Sigmoid colon (tissue), 6 donors: ENCODE measurements at regions not wholly inside any gene's neighbourhood (a gene's known extent, or its start where the extent isn't known, plus 50 kb on each side); places are given as distances from the start of the nearest gene placed in this dataset.

Experiments
- DNase-seq: peaks from one replicate; pipeline ENCODE4 v3.0.0-alpha.2; 2019
- H3K27ac ChIP-seq, 4 donors: fragments of 200-600 bp; sonication (generic); one replicate each; pipeline ENCODE4 v1.5.1; 2016 to 2019; ENCODE audit warnings: mild to moderate bottlenecking in 1 of 4
- H3K27me3 ChIP-seq, 3 donors: fragments of 200-600 bp; sonication (generic); one replicate each; pipeline ENCODE4 v1.5.1; 2019; ENCODE audit warnings: mild to moderate bottlenecking in 1 of 3
- H3K36me3 ChIP-seq, 4 donors: fragments of 200-600 bp; sonication (generic); one replicate each; pipeline ENCODE4 v1.5.1; 2016 to 2019
- H3K4me1 ChIP-seq, 4 donors: fragments of 200-600 bp; sonication (generic); one replicate each; pipeline ENCODE4 v1.5.1; 2017 to 2019
- H3K4me3 ChIP-seq, 4 donors: fragments of 200-600 bp; sonication (generic); one replicate each; pipeline ENCODE4 v1.5.1; 2017 to 2019; ENCODE audit warnings: mild to moderate bottlenecking in 2 of 4, moderate library complexity in 1 of 4
- H3K9me3 ChIP-seq, 4 donors: fragments of 200-600 bp in 3 of 4; sonication (generic) in 3 of 4; one replicate each; pipeline versions ENCODE4 v1.5.1 to v1.6.1; 2013 to 2019
- EP300 ChIP-seq, 4 donors: sonication (generic); formaldehyde crosslinking; IDR thresholded peaks; one replicate each; pipeline ENCODE4 v1.6.1; 2017; ENCODE audit warnings: antibody characterized with exemption in 4 of 4
- POLR2A ChIP-seq, 2 donors: fragments of 450-650 bp; IDR thresholded peaks; one replicate each; pipeline ENCODE4 v1.6.1; 2016; ENCODE audit warnings: antibody characterized with exemption in 2 of 2, mild to moderate bottlenecking in 2 of 2, moderate library complexity in 2 of 2
- POLR2AphosphoS5 ChIP-seq, 4 donors: sonication (generic); formaldehyde crosslinking; IDR thresholded peaks; one replicate each; pipeline ENCODE4 v1.6.1; 2017; ENCODE audit warnings: antibody characterized with exemption in 4 of 4
- WGBS, 2 donors: extraction: QIAGEN DNeasy Blood & Tissue Kit; methylation state at CpG; one replicate each; pipeline ENCODE4 v1.1.7; 2013; 5-methylcytosine and 5-hydroxymethylcytosine counted together
- intact Hi-C: fragments of 100-400 bp; cut with DNase I; formaldehyde crosslinking; loops from one replicate; pipeline ENCODE4 v1.15.1; 2023
- TF ChIP-seq, protein P1 (sequence below), 4 experiments: fragments of 450-650 bp in 3 of 4; fragments of 200-600 bp in 1 of 4; IDR thresholded peaks; one replicate each; pipeline ENCODE4 v1.5.1; 2016 to 2019; ENCODE audit warnings: antibody characterized with exemption in 4 of 4, mild to moderate bottlenecking in 3 of 4, moderate library complexity in 2 of 4
- donor health status: healthy with polysubstance abuse.
- donor health status: healthy.

- Histone ChIP-seq H3K4me3 (no peak overlapping the region), H3K36me3 (no peaks in the 10 kb centered on the region), H3K27me3 (no peaks in the 10 kb centered on the region), H3K27ac (no peak overlapping the region), H3K4me1 (no peaks in the 10 kb centered on the region), H3K9me3 (no peaks in the 10 kb centered on the region)
- TF ChIP-seq POLR2A (IDR thresholded peaks at IDR 0.05) (no peak), EP300 (IDR thresholded peaks at IDR 0.05) (no peak)
- intact Hi-C loops, result no loop called here
- DNase-seq, result no peak
- 77 to 84% methylated on average over 7 of the region's 7 CpGs for WGBS, 2 donors
These were observed 277.5 kb upstream of the TBX3 start for GRCh38 chr12:114961491-114961890.

- no peak overlapping the region for H3K4me3 ChIP-seq
- 86% methylated on average over 4 of the region's 4 CpGs for WGBS, 2 donors
- intact Hi-C loops, result no loop called here
- H3K4me1 ChIP-seq, result no peaks in the 10 kb centered on the region
- no peak for DNase-seq
- no peaks in the 10 kb centered on the region for H3K9me3 ChIP-seq
- TF ChIP-seq, protein P1, sequence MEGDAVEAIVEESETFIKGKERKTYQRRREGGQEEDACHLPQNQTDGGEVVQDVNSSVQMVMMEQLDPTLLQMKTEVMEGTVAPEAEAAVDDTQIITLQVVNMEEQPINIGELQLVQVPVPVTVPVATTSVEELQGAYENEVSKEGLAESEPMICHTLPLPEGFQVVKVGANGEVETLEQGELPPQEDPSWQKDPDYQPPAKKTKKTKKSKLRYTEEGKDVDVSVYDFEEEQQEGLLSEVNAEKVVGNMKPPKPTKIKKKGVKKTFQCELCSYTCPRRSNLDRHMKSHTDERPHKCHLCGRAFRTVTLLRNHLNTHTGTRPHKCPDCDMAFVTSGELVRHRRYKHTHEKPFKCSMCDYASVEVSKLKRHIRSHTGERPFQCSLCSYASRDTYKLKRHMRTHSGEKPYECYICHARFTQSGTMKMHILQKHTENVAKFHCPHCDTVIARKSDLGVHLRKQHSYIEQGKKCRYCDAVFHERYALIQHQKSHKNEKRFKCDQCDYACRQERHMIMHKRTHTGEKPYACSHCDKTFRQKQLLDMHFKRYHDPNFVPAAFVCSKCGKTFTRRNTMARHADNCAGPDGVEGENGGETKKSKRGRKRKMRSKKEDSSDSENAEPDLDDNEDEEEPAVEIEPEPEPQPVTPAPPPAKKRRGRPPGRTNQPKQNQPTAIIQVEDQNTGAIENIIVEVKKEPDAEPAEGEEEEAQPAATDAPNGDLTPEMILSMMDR (IDR thresholded peaks at IDR 0.05), result no peak
- TF ChIP-seq POLR2A (IDR thresholded peaks at IDR 0.05) (no peak), EP300 (IDR thresholded peaks at IDR 0.05) (no peak), POLR2AphosphoS5 (IDR thresholded peaks at IDR 0.05) (no peak)
- no peaks in the 10 kb centered on the region for H3K36me3 ChIP-seq
- no peak overlapping the region for H3K27ac ChIP-seq
- no peaks in the 10 kb centered on the region for H3K27me3 ChIP-seq
These were observed 274.6 kb upstream of the TBX3 start for GRCh38 chr12:114958538-114958937.

GRCh38 chr12:114957225-114957624 is 273.2 kb upstream of the TBX3 start:
- no peaks in the 10 kb centered on the region for H3K27me3 ChIP-seq
- TF ChIP-seq POLR2A (IDR thresholded peaks at IDR 0.05), result no peak
- TF ChIP-seq EP300 (IDR thresholded peaks at IDR 0.05), result no peak
- TF ChIP-seq POLR2AphosphoS5 (IDR thresholded peaks at IDR 0.05), result no peak
- TF ChIP-seq, protein P1 (IDR thresholded peaks at IDR 0.05), result no peak
- H3K9me3 ChIP-seq, result no peaks in the 10 kb centered on the region
- WGBS, 2 donors, result 81 to 90% methylated on average over 5 of the region's 5 CpGs
- no peaks in the 10 kb centered on the region for H3K36me3 ChIP-seq
- intact Hi-C loops, result no loop called here
- no peak overlapping the region for H3K27ac ChIP-seq
- H3K4me3 ChIP-seq, result no peak overlapping the region
- no peaks in the 10 kb centered on the region for H3K4me1 ChIP-seq
- no peak for DNase-seq

GRCh38 chr12:114955414-114956014 is 271.5 kb upstream of the TBX3 start:
- no peak overlapping the region for H3K27ac ChIP-seq
- no peaks in the 10 kb centered on the region for H3K9me3 ChIP-seq
- no peaks in the 10 kb centered on the region for H3K36me3 ChIP-seq
- TF ChIP-seq, protein P1 (IDR thresholded peaks at IDR 0.05), result no peak
- TF ChIP-seq EP300 (IDR thresholded peaks at IDR 0.05) (no peak), POLR2AphosphoS5 (IDR thresholded peaks at IDR 0.05) (no peak), POLR2A (IDR thresholded peaks at IDR 0.05) (no peak)
- DNase-seq, result no peak
- intact Hi-C loops, result no loop called here
- 60 to 74% methylated on average over 2 of the region's 2 CpGs for WGBS, 2 donors
- H3K4me1 ChIP-seq, result no peaks in the 10 kb centered on the region
- no peak overlapping the region for H3K4me3 ChIP-seq
- H3K27me3 ChIP-seq, result no peaks in the 10 kb centered on the region

- Histone ChIP-seq H3K4me1 (no peaks in the 10 kb centered on the region), H3K27ac (no peak overlapping the region), H3K36me3 (no peaks in the 10 kb centered on the region), H3K27me3 (no peaks in the 10 kb centered on the region), H3K9me3 (no peaks in the 10 kb centered on the region), H3K4me3 (no peak overlapping the region)
- DNase-seq, result no peak
- WGBS, 2 donors, result 79% methylated on average over 6 of the region's 6 CpGs
- no peak for TF ChIP-seq POLR2AphosphoS5 (IDR thresholded peaks at IDR 0.05)
- no peak for TF ChIP-seq POLR2A (IDR thresholded peaks at IDR 0.05)
- no peak for TF ChIP-seq EP300 (IDR thresholded peaks at IDR 0.05)
- TF ChIP-seq, protein P1 (IDR thresholded peaks at IDR 0.05), result no peak
- intact Hi-C loops, result no loop called here
These were observed 270.6 kb upstream of the TBX3 start for GRCh38 chr12:114954511-114955055.
